SK-N-SH (cell line): ENCODE measurements at regions not wholly inside any gene's neighbourhood (a gene's known extent, or its start where the extent isn't known, plus 50 kb on each side); places are given as distances from the start of the nearest gene placed in this dataset.

Experiments
- CTCF ChIA-PET: fragments of 300-600, 350-600 bp; formaldehyde crosslinking; extraction: SDS; loops from one replicate; lab custom pipeline; 2021; lab: Yijun Ruan, JAX
- POLR2A ChIA-PET: fragments of 350-600 bp; sonication (Branson Sonifier 250); formaldehyde crosslinking; extraction: SDS; loops from one replicate; lab custom pipeline; 2020; ENCODE audit warnings: antibody characterized with exemption, inconsistent platforms; lab: Yijun Ruan, JAX
- DNase-seq: peaks from one replicate; pipeline ENCODE4 v3.0.0; 2012
- H2AFZ ChIP-seq: fragments of 200-600 bp; sonication (generic); 2 replicates; pipeline ENCODE4 v1.8.1; 2016; ENCODE audit warnings: antibody characterized with exemption, mild to moderate bottlenecking, low read depth
- H3F3A ChIP-seq: fragments of 200-600 bp; sonication (generic); replicated peaks from 2 replicates; pipeline ENCODE3; 2016; ENCODE audit warnings: antibody characterized with exemption, mild to moderate bottlenecking; ENCODE audit not compliant: insufficient read depth
- H3K27ac ChIP-seq, 2 experiments: fragments of 200-500 bp in 1 of 2; fragments of 200-600 bp in 1 of 2; sonication (Bioruptor generic) in 1 of 2; sonication (generic), shearing (Covaris generic) in 1 of 2; 2 replicates each; pipeline versions ENCODE4 v1.5.1 to v1.6.1; 2014 to 2016; ENCODE audit warnings: low read depth in 2 of 2, inconsistent platforms in 1 of 2, low read length in 1 of 2, mild to moderate bottlenecking in 1 of 2, mixed read lengths in 1 of 2
- H3K27me3 ChIP-seq: fragments of 200-600 bp; sonication (generic), shearing (Covaris generic); 2 replicates; pipeline ENCODE4 v1.6.1; 2016; ENCODE audit warnings: mixed run types; ENCODE audit not compliant: insufficient read depth
- H3K36me3 ChIP-seq, 2 experiments: fragments of 200-500 bp in 1 of 2; fragments of 200-600 bp in 1 of 2; sonication (Bioruptor generic) in 1 of 2; sonication (generic) in 1 of 2; replicated peaks in 1 of 2; 2 replicates each; pipeline versions ENCODE3 to v1.5.1; 2014 to 2016; ENCODE audit warnings: low read length in 1 of 2, mild to moderate bottlenecking in 1 of 2; ENCODE audit not compliant: insufficient read depth in 2 of 2, control insufficient read depth in 1 of 2
- H3K4me1 ChIP-seq, 2 experiments: fragments of 200-500 bp in 1 of 2; fragments of 200-600 bp in 1 of 2; sonication (Bioruptor generic) in 1 of 2; sonication (generic), shearing (Covaris generic) in 1 of 2; 2 replicates each; pipeline versions ENCODE4 v1.5.1 to v1.6.1; 2014 to 2016; ENCODE audit warnings: low read depth in 1 of 2, low read length in 1 of 2, mixed run types in 1 of 2; ENCODE audit not compliant: insufficient read depth in 2 of 2, control insufficient read depth in 1 of 2
- H3K4me2 ChIP-seq: fragments of 200-600 bp; sonication (generic), shearing (Covaris generic); 2 replicates; pipeline ENCODE4 v1.6.1; 2017; ENCODE audit warnings: mixed run types
- H3K4me3 ChIP-seq, 2 experiments: fragments of 200-500 bp in 1 of 2; fragments of 200-600 bp in 1 of 2; sonication (Bioruptor generic) in 1 of 2; sonication (generic), shearing (Covaris generic) in 1 of 2; 2 replicates each; pipeline versions ENCODE4 v1.5.1 to v1.8.1; 2014 to 2016; ENCODE audit warnings: low read depth in 2 of 2, inconsistent platforms in 1 of 2, low read length in 1 of 2, mild to moderate bottlenecking in 1 of 2, mixed read lengths in 1 of 2, moderate library complexity in 1 of 2
- H3K79me2 ChIP-seq: fragments of 200-600 bp; sonication (generic); 2 replicates; pipeline ENCODE4 v1.8.1; 2017; ENCODE audit warnings: mild to moderate bottlenecking; ENCODE audit not compliant: insufficient read depth
- H3K9ac ChIP-seq: fragments of 200-600 bp; sonication (generic); 2 replicates; pipeline ENCODE4 v1.6.1; 2017; ENCODE audit warnings: mixed run types
- H3K9me2 ChIP-seq: fragments of 200-600 bp; sonication (generic); 2 replicates; pipeline ENCODE4 v1.6.1; 2017; ENCODE audit warnings: mixed run types
- H3K9me3 ChIP-seq: fragments of 200-600 bp; sonication (generic); 2 replicates; pipeline ENCODE4 v1.6.1; 2017; ENCODE audit warnings: mixed run types, mild to moderate bottlenecking, moderate library complexity
- H4K20me1 ChIP-seq: fragments of 200-600 bp; sonication (generic); 2 replicates; pipeline ENCODE4 v1.6.1; 2017; ENCODE audit warnings: mild to moderate bottlenecking, mixed run types; ENCODE audit not compliant: insufficient read depth
- CHD2 ChIP-seq: fragments of 150-350 bp; IDR thresholded peaks from 2 replicates; pipeline ENCODE4 v1.6.1; 2018; ENCODE audit warnings: low read length; ENCODE audit not compliant: partially characterized antibody
- CTCF ChIP-seq: fragments of 200-600 bp; sonication (generic); IDR thresholded peaks from 2 replicates; pipeline ENCODE4 v1.6.1; 2017; ENCODE audit warnings: antibody characterized with exemption, mild to moderate bottlenecking, moderate library complexity
- ELF1 ChIP-seq: IDR thresholded peaks from 2 replicates; pipeline ENCODE4 v1.4.0; 2012
- EP300 ChIP-seq, 2 experiments: IDR thresholded peaks; 2 replicates each; pipeline versions ENCODE4 v1.4.0 to v1.6.1; 2012; ENCODE audit warnings: borderline replicate concordance in 1 of 2, low read depth in 1 of 2, low read length in 1 of 2
- EZH2phosphoT487 ChIP-seq: fragments of 200-600 bp; sonication (generic); IDR thresholded peaks from 2 replicates; pipeline ENCODE4 v1.6.1; 2017; ENCODE audit warnings: low read depth, mixed run types, mild to moderate bottlenecking, antibody characterized with exemption, moderate library complexity, borderline replicate concordance
- FOSL2 ChIP-seq: IDR thresholded peaks from 2 replicates; pipeline ENCODE4 v1.4.0; 2012; ENCODE audit warnings: low read depth, mild to moderate bottlenecking, moderate library complexity, borderline replicate concordance
- GABPA ChIP-seq: IDR thresholded peaks from 2 replicates; pipeline ENCODE4 v1.4.0; 2012; ENCODE audit warnings: low read depth, mild to moderate bottlenecking
- JUND ChIP-seq: IDR thresholded peaks from 2 replicates; pipeline ENCODE4 v1.4.0; 2012
- MAX ChIP-seq: IDR thresholded peaks from 2 replicates; pipeline ENCODE4 v1.4.0; 2012; ENCODE audit warnings: low read depth
- MEF2A ChIP-seq: IDR thresholded peaks from 2 replicates; pipeline ENCODE4 v1.4.0; 2012; ENCODE audit warnings: low read depth, borderline replicate concordance
- MXI1 ChIP-seq: IDR thresholded peaks from 2 replicates; pipeline ENCODE4 v1.6.1; 2012; ENCODE audit warnings: mild to moderate bottlenecking, low read depth, low read length, improper control_type of control experiment
- NFIC ChIP-seq: IDR thresholded peaks from 2 replicates; pipeline ENCODE4 v1.4.0; 2012; ENCODE audit warnings: borderline replicate concordance
- PBX3 ChIP-seq: IDR thresholded peaks from 2 replicates; pipeline ENCODE4; 2012
- POLR2AphosphoS5 ChIP-seq: IDR thresholded peaks from 2 replicates; pipeline ENCODE4 v1.6.1; 2012; ENCODE audit warnings: low read depth, low read length
- RAD21 ChIP-seq: IDR thresholded peaks from 2 replicates; pipeline ENCODE4 v1.6.1; 2012; ENCODE audit warnings: mild to moderate bottlenecking, low read length
- RCOR1 ChIP-seq: fragments of 150-350 bp; IDR thresholded peaks from 2 replicates; pipeline ENCODE4 v1.6.1; 2017; ENCODE audit warnings: antibody characterized with exemption, low read length
- RFX5 ChIP-seq: IDR thresholded peaks from 2 replicates; pipeline ENCODE4 v1.6.1; 2012; ENCODE audit warnings: mild to moderate bottlenecking, improper control_type of control experiment, low read length
- SMC3 ChIP-seq: IDR thresholded peaks from 2 replicates; pipeline ENCODE4 v1.6.1; 2012; ENCODE audit warnings: low read depth, low read length, improper control_type of control experiment
- TAF1 ChIP-seq: IDR thresholded peaks from 2 replicates; pipeline ENCODE4 v1.6.1; 2012; ENCODE audit warnings: low read depth, mild to moderate bottlenecking, low read length, moderate library complexity, borderline replicate concordance
- TCF12 ChIP-seq: IDR thresholded peaks from 2 replicates; pipeline ENCODE4 v1.4.0; 2012
- TEAD4 ChIP-seq: IDR thresholded peaks from 2 replicates; pipeline ENCODE4 v1.4.0; 2012; ENCODE audit warnings: mild to moderate bottlenecking, borderline replicate concordance; ENCODE audit not compliant: insufficient read depth
- YY1 ChIP-seq: IDR thresholded peaks from 2 replicates; pipeline ENCODE4 v1.4.0; 2012; ENCODE audit warnings: low read depth, mild to moderate bottlenecking
- WGBS: methylation state at CpG from one replicate; pipeline ENCODE4 v1.1.6; 2017; ENCODE audit warnings: low lambda C conversion rate; 5-methylcytosine and 5-hydroxymethylcytosine counted together
- TF ChIP-seq, protein P1 (sequence below): IDR thresholded peaks from 2 replicates; pipeline ENCODE4 v1.4.0; 2012; ENCODE audit warnings: low read depth, borderline replicate concordance
- TF ChIP-seq, protein P2 (sequence below): fragments of 150-350 bp; IDR thresholded peaks from 2 replicates; pipeline ENCODE4 v1.6.1; 2017; ENCODE audit warnings: antibody characterized with exemption, low read length, low read depth, borderline replicate concordance

GRCh38 chr19:46962030-46962570, 57.5 kb upstream of the NPAS1 start (continued):
- no peak for TF ChIP-seq PBX3
- no peak for TF ChIP-seq MXI1
- no peak for TF ChIP-seq RFX5
- TF ChIP-seq CTCF: no peak
- TF ChIP-seq, all 33 proteins: peak for 0

DNA sequence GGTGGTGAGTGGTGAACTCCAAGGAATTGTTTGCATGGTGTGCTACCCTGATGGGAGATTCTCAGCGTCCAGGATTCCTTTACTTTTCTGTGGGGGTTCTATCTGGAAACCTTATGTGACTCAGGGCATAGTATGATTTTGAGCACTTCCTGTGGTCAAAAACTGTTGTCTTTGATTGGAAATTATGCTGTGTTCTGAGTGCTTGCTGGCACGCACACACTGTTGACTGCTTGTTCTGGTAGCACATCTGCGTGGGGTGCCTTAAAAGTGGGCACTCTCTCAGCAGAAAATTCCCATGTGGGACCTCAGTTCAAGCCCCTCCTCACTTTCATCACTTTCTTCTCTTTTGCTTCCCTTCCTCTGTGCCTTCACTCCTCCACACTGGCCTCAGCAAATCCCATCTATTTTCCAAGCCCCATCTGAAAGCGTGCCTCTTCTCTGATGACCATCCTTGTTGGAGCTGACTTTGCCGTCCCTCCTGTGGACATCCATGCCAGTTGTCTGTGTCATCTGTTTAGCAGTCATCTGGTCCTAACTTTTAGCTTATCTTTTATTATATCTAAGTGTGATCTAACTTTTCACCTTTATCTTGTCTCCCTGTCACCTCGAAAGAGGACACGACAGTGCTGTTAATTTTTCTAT, 56.4 kb upstream of the NPAS1 start:
- H3K36me3 ChIP-seq: peaks cover 0 to 16% of the 10 kb centered on the region in 2 experiments
- peaks cover 33% of the 10 kb centered on the region for H3F3A ChIP-seq
- H4K20me1 ChIP-seq: no peaks in the 10 kb centered on the region
- DNase-seq: no peak
- H3K9me3 ChIP-seq: no peaks in the 10 kb centered on the region
- no peak overlapping the region for H3K4me3 ChIP-seq
- TF ChIP-seq RCOR1: no peak
- no peak for TF ChIP-seq MEF2A
- no peak for TF ChIP-seq TAF1
- no peak for TF ChIP-seq POLR2AphosphoS5
- TF ChIP-seq YY1: no peak
- TF ChIP-seq SMC3: no peak
- peak; percentile 65 for TF ChIP-seq FOSL2
- TF ChIP-seq NFIC: peak; percentile 73
- TF ChIP-seq TEAD4: no peak
- no peak for TF ChIP-seq EZH2phosphoT487
- TF ChIP-seq MXI1: no peak
- TF ChIP-seq MAX: peak; percentile 26; the same call in 1 of the 2 replicates
- TF ChIP-seq RAD21: no peak
- TF ChIP-seq JUND: peak; percentile 49; the same call in 1 of the 2 replicates
- TF ChIP-seq GABPA: no peak
- peak; percentile 67 for TF ChIP-seq TCF12
- TF ChIP-seq, protein P1, sequence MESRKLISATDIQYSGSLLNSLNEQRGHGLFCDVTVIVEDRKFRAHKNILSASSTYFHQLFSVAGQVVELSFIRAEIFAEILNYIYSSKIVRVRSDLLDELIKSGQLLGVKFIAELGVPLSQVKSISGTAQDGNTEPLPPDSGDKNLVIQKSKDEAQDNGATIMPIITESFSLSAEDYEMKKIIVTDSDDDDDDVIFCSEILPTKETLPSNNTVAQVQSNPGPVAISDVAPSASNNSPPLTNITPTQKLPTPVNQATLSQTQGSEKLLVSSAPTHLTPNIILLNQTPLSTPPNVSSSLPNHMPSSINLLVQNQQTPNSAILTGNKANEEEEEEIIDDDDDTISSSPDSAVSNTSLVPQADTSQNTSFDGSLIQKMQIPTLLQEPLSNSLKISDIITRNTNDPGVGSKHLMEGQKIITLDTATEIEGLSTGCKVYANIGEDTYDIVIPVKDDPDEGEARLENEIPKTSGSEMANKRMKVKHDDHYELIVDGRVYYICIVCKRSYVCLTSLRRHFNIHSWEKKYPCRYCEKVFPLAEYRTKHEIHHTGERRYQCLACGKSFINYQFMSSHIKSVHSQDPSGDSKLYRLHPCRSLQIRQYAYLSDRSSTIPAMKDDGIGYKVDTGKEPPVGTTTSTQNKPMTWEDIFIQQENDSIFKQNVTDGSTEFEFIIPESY: no peak
- peak; percentile 68 for TF ChIP-seq PBX3
- TF ChIP-seq, protein P2, sequence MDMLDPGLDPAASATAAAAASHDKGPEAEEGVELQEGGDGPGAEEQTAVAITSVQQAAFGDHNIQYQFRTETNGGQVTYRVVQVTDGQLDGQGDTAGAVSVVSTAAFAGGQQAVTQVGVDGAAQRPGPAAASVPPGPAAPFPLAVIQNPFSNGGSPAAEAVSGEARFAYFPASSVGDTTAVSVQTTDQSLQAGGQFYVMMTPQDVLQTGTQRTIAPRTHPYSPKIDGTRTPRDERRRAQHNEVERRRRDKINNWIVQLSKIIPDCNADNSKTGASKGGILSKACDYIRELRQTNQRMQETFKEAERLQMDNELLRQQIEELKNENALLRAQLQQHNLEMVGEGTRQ: no peak
- no peak for TF ChIP-seq CHD2
- no peak for TF ChIP-seq ELF1
- peak in 1 of 2 experiments; percentile 52; a peak in 1 of 4 replicates for TF ChIP-seq EP300 (IDR thresholded peaks at IDR 0.05; ENCODE audit: borderline replicate concordance in 1 of 2, low read depth in 1 of 2, low read length in 1 of 2)
- peaks cover 12 to 16% of the 10 kb centered on the region in 2 experiments for H3K4me1 ChIP-seq
- H3K79me2 ChIP-seq: peaks cover 93% of the 10 kb centered on the region
- no peaks in the 10 kb centered on the region for H3K9me2 ChIP-seq
- WGBS: 51% methylated on average over 7 of the region's 7 CpGs
- H3K27ac ChIP-seq: peak overlapping the region; percentile 20 to 87
- H2AFZ ChIP-seq: no peak overlapping the region
- peak overlapping the region; percentile 41 for H3K9ac ChIP-seq
- CTCF ChIA-PET: interaction anchor here (0.7 kb wide), 1 partner anchor 9 kb away, joined by 3 read pairs; no protein-coding TSS in a partner anchor
- no peaks in the 10 kb centered on the region for H3K27me3 ChIP-seq
- peak overlapping the region; percentile 48 for H3K4me2 ChIP-seq
- POLR2A ChIA-PET: no interaction called here
